ENCODE measurements at regions not wholly inside any gene's neighbourhood (a gene's known extent, or its start where the extent isn't known, plus 50 kb on each side); places are given as distances from the start of the nearest gene placed in this dataset.

DNA sequence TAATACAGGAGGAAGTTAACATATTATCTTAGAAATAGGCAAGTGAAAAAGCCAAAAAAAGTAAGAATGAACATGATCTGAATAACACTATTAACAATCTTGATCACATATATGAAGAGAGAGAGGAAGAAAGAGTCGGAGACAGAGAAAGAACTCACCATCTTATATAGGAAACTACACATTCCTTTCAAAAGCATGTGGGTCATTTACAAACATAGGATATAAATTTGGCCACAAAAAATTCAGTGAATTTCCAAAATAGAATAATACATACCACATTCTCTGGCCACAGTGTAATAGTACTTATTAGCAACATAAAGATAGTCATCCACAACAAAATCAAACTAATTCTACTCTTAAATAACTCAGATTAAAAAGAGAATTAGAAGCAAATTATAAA is 50.9 kb upstream of the ME3 start:
- TF ChIP-seq, protein P1, sequence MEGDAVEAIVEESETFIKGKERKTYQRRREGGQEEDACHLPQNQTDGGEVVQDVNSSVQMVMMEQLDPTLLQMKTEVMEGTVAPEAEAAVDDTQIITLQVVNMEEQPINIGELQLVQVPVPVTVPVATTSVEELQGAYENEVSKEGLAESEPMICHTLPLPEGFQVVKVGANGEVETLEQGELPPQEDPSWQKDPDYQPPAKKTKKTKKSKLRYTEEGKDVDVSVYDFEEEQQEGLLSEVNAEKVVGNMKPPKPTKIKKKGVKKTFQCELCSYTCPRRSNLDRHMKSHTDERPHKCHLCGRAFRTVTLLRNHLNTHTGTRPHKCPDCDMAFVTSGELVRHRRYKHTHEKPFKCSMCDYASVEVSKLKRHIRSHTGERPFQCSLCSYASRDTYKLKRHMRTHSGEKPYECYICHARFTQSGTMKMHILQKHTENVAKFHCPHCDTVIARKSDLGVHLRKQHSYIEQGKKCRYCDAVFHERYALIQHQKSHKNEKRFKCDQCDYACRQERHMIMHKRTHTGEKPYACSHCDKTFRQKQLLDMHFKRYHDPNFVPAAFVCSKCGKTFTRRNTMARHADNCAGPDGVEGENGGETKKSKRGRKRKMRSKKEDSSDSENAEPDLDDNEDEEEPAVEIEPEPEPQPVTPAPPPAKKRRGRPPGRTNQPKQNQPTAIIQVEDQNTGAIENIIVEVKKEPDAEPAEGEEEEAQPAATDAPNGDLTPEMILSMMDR (IDR thresholded peaks at IDR 0.05) = no peak
- no peak for TF ChIP-seq POLR2AphosphoS5 (IDR thresholded peaks at IDR 0.05)
